NCI-H1105 treated with DMSO at 0.1 percent for 48 hours (cell line): ENCODE measurements at regions not wholly inside any gene's neighbourhood (a gene's known extent, or its start where the extent isn't known, plus 50 kb on each side); places are given as distances from the start of the nearest gene placed in this dataset.

Experiments
- DNase-seq: peaks from one replicate; lab custom pipeline; 2025; lab: John Stamatoyannopoulos, UW

DNA sequence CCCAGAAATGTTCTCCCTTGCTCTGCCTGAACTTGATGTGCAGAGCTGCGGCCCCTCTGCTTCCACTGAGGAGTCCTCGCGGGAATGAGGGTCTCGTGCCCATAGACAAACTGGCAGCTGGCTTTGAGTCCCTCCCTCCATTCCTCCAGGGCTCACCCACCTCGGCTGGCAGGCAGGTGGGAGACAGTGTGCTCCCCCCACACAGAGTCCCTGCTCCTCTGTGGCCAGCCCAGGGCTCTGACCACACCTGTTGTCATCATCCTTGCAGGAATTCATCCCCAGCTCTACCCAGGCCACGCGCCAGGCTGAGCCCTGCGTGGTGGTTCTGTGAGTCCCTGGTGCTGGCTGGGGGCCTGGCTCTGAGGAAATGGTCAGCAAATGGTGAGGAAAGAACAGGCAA is 521.9 kb downstream of the TBC1D22A start:
- no peak for DNase-seq

GRCh38 chr22:47283616-47284270 is 521.3 kb downstream of the TBC1D22A start:
- DNase-seq: no peak

DNA sequence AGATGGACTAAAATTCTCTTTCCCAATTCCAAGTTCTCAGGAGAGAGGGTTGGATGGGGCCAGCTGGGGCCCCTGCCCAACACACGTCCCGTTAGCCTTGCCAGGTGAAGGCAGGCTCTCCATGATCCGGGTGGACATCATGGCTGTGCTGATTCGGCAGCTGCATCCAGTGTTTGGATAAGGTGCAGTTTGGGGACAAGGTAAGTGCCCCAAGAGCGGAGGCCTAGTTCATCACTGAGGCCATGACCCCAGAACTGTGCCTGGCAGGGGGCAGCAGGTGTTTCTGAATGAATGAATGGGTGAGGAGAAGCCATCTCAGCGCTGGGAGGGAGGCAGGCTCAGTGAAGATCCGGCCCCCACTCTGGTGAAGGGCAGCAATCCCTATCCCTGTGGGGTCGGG is 520.4 kb downstream of the TBC1D22A start:
- no peak for DNase-seq

- no peak for DNase-seq
These were observed 519.9 kb downstream of the TBC1D22A start for GRCh38 chr22:47282366-47282765.

DNA sequence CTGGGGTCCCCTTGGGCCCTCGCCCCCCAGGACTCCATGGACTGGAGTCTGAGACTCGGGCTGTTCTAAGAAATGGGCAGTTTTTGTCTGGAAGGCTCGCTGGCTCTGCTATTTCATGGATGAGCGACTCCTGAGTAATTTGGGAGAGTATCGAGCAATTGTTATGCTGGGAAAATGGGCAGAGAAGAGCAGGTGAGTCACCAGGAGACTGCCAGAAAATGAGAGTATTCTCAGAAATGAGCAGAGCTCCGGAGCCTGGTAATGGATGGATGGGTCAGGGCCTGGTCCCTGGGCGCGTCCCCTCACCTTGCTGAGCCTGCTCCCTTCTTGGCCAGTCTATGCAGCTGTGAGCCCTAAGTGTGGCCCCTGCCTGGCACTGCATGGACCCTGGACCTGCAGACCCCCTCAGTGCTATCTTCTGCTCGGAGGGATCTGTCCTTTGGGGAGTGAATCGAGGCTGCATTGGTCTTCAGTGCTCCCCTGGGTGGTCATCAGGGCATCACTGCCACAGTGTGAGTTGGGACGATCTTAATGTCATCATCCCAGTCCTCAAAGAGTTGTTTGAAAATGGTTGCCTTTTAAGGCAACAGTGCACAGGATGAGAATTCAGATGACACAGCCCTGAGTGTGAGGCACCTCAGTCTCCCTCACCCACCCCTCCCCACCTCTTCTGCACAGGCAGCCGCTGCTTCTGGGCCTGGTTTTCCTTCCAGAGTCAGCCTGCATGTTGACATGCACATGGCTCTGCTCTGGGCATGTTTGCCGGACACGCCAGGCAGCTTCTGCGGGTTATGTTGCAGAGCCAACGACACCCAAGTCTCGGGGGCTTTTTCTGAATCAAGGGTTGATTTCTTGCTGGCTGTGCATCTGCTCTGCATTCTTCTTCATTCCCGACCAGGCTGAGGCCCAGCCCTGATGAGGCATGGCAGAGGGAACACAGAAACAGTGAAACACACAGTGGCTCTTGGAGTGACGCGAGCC is 519.0 kb downstream of the TBC1D22A start:
- peak; percentile 78 for DNase-seq

GRCh38 chr22:47280301-47280700 is 517.9 kb downstream of the TBC1D22A start:
- DNase-seq: no peak

DNA sequence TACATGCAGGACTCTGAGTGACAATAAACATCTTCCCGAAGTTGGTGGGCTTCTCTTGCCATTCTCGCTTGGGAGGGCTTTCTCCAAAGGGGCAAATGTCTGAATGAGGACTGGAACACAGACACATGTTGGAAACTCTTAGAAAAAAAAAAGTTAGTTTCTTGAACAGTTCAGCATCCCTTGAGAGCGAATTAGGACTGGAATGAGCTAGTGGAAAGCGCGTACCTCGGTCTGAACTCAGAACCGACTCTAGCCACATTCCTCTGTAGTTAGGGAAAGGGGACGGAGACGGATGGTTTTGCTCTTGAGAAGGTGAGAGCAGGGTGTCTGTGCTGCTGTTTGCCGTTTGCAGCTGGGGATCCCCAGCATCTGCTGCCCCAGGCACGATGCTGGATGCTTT is 517.3 kb downstream of the TBC1D22A start:
- DNase-seq: no peak

DNA sequence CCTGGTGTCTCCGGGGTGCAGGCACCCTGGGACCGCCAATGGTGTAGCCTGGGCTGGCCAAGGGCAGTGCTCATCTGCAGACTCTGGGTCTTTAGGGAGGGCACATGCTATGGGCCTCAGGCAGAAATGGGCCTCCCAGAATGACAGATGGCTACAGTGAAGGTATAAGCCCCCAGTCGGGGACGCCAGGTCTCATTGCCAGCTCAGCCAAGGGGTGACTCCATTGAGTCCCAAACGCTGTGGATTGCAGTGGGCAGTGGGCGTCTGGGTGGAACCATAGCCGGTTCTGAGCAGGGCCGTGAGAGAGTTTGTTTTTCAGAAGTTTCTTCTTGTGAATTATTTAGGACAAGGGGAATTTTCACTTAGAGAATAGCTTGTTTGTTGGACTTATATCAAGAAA is 516.9 kb downstream of the TBC1D22A start:
- no peak for DNase-seq

DNA sequence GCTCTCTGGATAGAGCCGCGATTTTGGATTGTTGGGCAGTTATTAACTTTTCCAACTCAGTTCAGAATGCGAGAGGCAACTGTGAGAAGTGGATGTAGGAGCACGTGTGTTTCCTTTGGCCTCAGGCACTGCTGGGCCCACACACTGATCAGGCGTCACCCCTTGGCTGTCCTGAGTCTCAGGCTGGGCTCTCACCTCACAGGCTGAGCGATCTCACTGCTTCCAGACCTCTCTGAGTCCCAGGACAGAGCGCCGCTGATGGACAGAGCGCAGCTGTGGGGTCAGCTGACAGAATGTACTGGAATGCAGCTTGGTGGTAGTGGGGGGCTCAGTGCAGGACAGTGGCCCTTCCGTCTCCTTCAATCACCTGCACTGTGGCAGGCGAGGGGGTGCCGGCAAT is 516.2 kb downstream of the TBC1D22A start:
- no peak for DNase-seq

DNA sequence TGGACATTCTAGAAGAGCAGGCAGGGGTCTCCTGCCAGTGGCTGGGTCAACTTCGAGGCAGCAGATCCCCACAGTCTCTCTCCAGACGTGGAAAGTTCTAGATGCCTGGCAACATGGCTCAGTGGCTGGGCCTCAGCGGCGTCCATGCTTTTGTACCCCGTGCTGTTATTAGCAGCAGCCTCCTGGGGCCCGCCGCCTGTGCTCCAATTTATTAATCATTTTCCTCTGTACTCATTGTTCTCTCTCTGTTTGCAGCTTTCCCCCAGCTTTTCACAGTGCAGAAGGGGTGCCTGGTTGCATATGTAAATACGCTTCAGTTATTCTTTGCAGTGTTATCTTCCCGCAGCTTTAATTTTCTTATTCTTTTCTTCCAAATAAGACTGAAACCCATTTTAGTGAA is 515.1 kb downstream of the TBC1D22A start:
- DNase-seq: no peak

- no peak for DNase-seq
These were observed 514.5 kb downstream of the TBC1D22A start for GRCh38 chr22:47276991-47277390.

- no peak for DNase-seq
These were observed 514.0 kb downstream of the TBC1D22A start for GRCh38 chr22:47276450-47276820.

GRCh38 chr22:47275605-47276449 is 513.4 kb downstream of the TBC1D22A start:
- no peak for DNase-seq

DNA sequence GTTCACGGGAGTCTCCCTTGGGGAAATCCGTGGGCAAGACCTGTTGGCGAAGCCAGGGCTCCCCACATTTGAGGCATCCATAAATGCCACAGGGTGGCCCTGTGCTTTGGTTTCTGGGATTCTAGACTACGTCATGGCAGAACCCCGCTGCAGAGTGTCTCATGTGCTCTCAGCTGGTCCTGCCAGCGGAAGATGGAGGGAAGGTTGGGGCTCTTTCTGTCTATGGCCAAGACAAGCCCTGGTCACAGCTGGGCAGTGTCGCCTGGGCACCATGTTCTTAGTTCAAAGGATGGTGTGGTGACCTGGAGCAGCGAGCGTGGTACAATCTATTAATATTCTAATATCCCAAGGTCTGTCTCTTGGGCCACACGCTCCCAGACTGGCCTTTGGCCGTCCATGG is 511.7 kb downstream of the TBC1D22A start:
- DNase-seq: no peak

- DNase-seq: no peak
These were observed 508.1 kb downstream of the TBC1D22A start for GRCh38 chr22:47270463-47271135.

DNA sequence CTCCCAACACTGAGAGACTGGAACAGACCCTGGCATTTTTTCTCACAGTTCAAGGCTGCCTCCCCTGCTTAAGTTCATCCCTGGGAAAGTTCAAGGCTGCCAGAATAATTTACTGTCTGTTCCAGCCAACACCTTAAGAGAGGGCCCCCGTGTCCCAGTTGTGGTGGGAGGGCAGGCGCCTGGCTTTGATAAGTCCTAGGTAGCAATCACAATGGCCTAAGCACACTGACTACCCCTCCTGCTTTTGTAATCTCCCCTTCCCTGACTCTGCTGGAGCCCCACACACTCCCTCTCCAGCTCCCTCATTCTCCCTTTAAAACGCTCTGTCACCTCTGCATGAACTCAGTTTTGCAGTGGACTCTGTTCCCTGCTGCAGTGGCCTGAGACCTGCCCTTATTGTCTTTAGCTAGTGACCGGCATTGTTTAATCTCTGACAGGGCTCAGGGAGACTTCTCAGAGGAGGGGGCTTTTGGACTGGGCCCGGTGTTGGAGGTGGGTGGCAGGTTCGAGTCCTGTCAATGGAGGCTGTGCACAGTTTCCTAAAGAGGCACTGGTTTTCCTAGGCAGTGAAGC is 507.2 kb downstream of the TBC1D22A start:
- no peak for DNase-seq

GRCh38 chr22:47267513-47268282 is 505.2 kb downstream of the TBC1D22A start:
- no peak for DNase-seq

- DNase-seq: no peak
These were observed 503.9 kb downstream of the TBC1D22A start for GRCh38 chr22:47266329-47266728.

DNA sequence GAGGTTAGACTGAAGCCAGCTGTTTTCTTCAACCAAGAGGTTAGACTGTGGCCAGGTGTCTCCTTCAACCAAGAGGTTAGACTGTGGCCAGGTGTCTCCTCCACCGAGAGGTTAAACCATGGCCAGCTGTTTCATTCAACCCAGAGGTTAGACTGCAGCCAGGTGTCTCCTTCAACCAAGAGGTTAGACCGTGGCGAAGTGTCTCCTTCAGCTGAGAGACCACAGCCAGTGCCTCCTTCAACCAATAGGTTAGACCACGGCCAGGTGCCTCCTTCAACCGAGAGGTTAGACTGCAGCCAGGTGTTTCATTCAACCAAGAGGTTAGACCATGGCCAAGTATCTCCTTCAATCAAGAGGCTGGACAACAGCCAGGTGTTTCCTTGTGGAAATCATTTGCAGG is 498.1 kb downstream of the TBC1D22A start:
- peak; percentile 13 for DNase-seq

DNA sequence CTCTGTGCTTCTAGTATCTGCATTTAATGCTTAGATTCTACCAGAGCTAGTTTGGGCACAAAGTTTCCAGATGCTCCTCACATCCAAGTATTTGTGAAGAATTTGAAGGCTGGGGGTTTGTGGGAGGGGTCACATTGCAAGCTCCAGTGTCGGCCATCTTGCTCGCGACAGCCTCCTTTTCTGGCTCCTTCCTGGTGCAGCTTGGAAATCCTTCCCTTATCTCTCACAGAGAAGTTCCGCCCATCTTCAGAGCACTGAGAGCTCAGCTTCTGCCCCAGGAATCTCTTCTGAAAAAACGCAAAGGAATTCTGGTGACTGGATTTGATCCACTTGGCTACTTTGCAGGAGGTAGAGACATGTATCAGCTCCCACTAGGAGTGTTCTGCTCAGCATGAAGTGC is 497.5 kb downstream of the TBC1D22A start:
- no peak for DNase-seq

- no peak for DNase-seq
These were observed 496.6 kb downstream of the TBC1D22A start for GRCh38 chr22:47259049-47259448.
